HCT116 (cell line): ENCODE measurements at regions not wholly inside any gene's neighbourhood (a gene's known extent, or its start where the extent isn't known, plus 50 kb on each side); places are given as distances from the start of the nearest gene placed in this dataset.

ENCODE experiments used
- ATAC-seq: fragments of 200-7000 bp; cut with Tn5 transposase; 2 replicates; pipeline ENCODE4 v1.9.1; 2020; ENCODE audit warnings: mild to moderate bottlenecking, moderate library complexity
- BruUV-seq: library from RNA; stranded (reverse); fragments of 400-500 nt; replicated peaks from 2 replicates; lab custom pipeline; 2021; lab: Mats Ljungman, UMichigan
- CTCF ChIA-PET: fragments of 300-600 bp; sonication (Branson Sonifier 250); formaldehyde crosslinking; loops from one replicate; lab custom pipeline; 2021; ENCODE audit warnings: antibody characterized with exemption; lab: Charles Lee
- POLR2A ChIA-PET: fragments of 300-600, 350-600 bp; sonication (Branson Sonifier 250); formaldehyde crosslinking; loops from one replicate; lab custom pipeline; 2021; ENCODE audit warnings: antibody characterized with exemption; lab: Charles Lee
- RAD21 ChIA-PET, 2 experiments: fragments of 300-600 bp; sonication (Branson Sonifier 250); formaldehyde crosslinking; loops; one replicate each; lab custom pipeline; 2023; ENCODE audit warnings: low total read pairs in 2 of 2; ENCODE audit not compliant: uncharacterized antibody in 2 of 2, unreplicated experiment in 2 of 2, low non-redundant PET in 1 of 2; lab: Charles Lee
- DNase-seq: peaks from one replicate; pipeline ENCODE4 v3.0.0-alpha.2; 2010; ENCODE audit warnings: low read depth, low spot score
- H2AFZ ChIP-seq: fragments of 200-600 bp; shearing (Covaris generic), sonication (generic); 2 replicates; pipeline ENCODE4 v1.6.1; 2017; ENCODE audit warnings: low read depth, mixed run types, mixed read lengths, antibody characterized with exemption, low read length; ENCODE audit not compliant: poor library complexity, severe bottlenecking
- H3K27ac ChIP-seq: 2 replicates; pipeline ENCODE4 v1.5.1; 2012; ENCODE audit warnings: low read depth, low read length
- H3K27me3 ChIP-seq: fragments of 200-600 bp; sonication (generic); 2 replicates; pipeline ENCODE4 v1.6.1; 2016; ENCODE audit warnings: mixed run types, low read length, mixed read lengths; ENCODE audit not compliant: insufficient read depth
- H3K36me3 ChIP-seq, 2 experiments: fragments of 200-500 bp in 1 of 2; fragments of 200-600 bp in 1 of 2; sonication (Bioruptor generic) in 1 of 2; sonication (generic) in 1 of 2; 2 replicates each; pipeline versions ENCODE4 v1.5.1 to v1.6.1; 2014 to 2016; ENCODE audit warnings: low read length in 2 of 2, inconsistent platforms in 1 of 2, mixed read lengths in 1 of 2, mixed run types in 1 of 2; ENCODE audit not compliant: insufficient read depth in 2 of 2, control insufficient read depth in 1 of 2
- H3K4me1 ChIP-seq, 2 experiments: fragments of 200-600 bp in 1 of 2; sonication (generic) in 1 of 2; 2 replicates each; pipeline versions ENCODE4 v1.5.1 to v1.6.1; 2012 to 2017; ENCODE audit warnings: low read length in 2 of 2, inconsistent platforms in 1 of 2, mild to moderate bottlenecking in 1 of 2, mixed read lengths in 1 of 2, mixed run types in 1 of 2, moderate library complexity in 1 of 2; ENCODE audit not compliant: insufficient read depth in 2 of 2, control insufficient read depth in 1 of 2
- H3K4me2 ChIP-seq: fragments of 200-600 bp; sonication (generic); 2 replicates; pipeline ENCODE4 v1.6.1; 2017; ENCODE audit warnings: mixed run types, low read length, mixed read lengths
- H3K4me3 ChIP-seq, 2 experiments: fragments of 200-600 bp in 1 of 2; sonication (generic) in 1 of 2; replicated peaks in 1 of 2; 2 replicates each; pipeline ENCODE4 v1.5.1; 2011 to 2016; ENCODE audit warnings: low read length in 2 of 2, control low read depth in 1 of 2, low read depth in 1 of 2, mild to moderate bottlenecking in 1 of 2, mixed read lengths in 1 of 2, mixed run types in 1 of 2
- H3K79me2 ChIP-seq: fragments of 200-600 bp; sonication (generic); 2 replicates; pipeline ENCODE4 v1.6.1; 2017; ENCODE audit warnings: mild to moderate bottlenecking, mixed run types, low read length, moderate library complexity, mixed read lengths; ENCODE audit not compliant: insufficient read depth
- H3K9ac ChIP-seq: fragments of 200-600 bp; sonication (generic); 2 replicates; pipeline ENCODE4 v1.6.1; 2016; ENCODE audit warnings: low read length, mixed read lengths
- H3K9me2 ChIP-seq: fragments of 200-600 bp; sonication (generic), shearing (Covaris generic); 2 replicates; pipeline ENCODE4 v1.6.1; 2017; ENCODE audit warnings: mixed run types, mild to moderate bottlenecking, moderate library complexity; ENCODE audit not compliant: insufficient read depth
- H3K9me3 ChIP-seq, 2 experiments: fragments of 200-500 bp in 1 of 2; fragments of 200-600 bp in 1 of 2; sonication (Bioruptor generic) in 1 of 2; sonication (generic) in 1 of 2; 2 replicates each; pipeline ENCODE4 v1.6.1; 2014 to 2017; ENCODE audit warnings: low read length in 2 of 2, mixed read lengths in 2 of 2, inconsistent platforms in 1 of 2, low read depth in 1 of 2, mild to moderate bottlenecking in 1 of 2, mixed run types in 1 of 2, moderate library complexity in 1 of 2; ENCODE audit not compliant: control insufficient read depth in 1 of 2, insufficient read depth in 1 of 2
- H4K20me1 ChIP-seq: fragments of 200-600 bp; sonication (generic), shearing (Covaris generic); 2 replicates; pipeline ENCODE4 v1.6.1; 2017; ENCODE audit warnings: mixed run types, mild to moderate bottlenecking, moderate library complexity; ENCODE audit not compliant: insufficient read depth
- ATF3 ChIP-seq: IDR thresholded peaks from 2 replicates; pipeline ENCODE4 v1.6.1; 2012
- CBX3 ChIP-seq: IDR thresholded peaks from 2 replicates; pipeline ENCODE4 v1.6.1; 2012; ENCODE audit warnings: low read depth
- CEBPB ChIP-seq: IDR thresholded peaks from 2 replicates; pipeline ENCODE4 v1.6.1; 2012; ENCODE audit warnings: low read depth
- EGR1 ChIP-seq: IDR thresholded peaks from 2 replicates; pipeline ENCODE4 v1.6.1; 2012; ENCODE audit warnings: low read depth
- ELF1 ChIP-seq: IDR thresholded peaks from 2 replicates; pipeline ENCODE4 v1.6.1; 2012; ENCODE audit warnings: low read depth, borderline replicate concordance
- EZH2 ChIP-seq: fragments of 200-600 bp; sonication (generic); IDR thresholded peaks from 2 replicates; pipeline ENCODE4 v1.6.1; 2017; ENCODE audit warnings: antibody characterized with exemption, mixed run types
- EZH2phosphoT487 ChIP-seq: fragments of 200-600 bp; IDR thresholded peaks from 2 replicates; pipeline ENCODE4 v1.6.1; 2018; ENCODE audit warnings: antibody characterized with exemption, borderline replicate concordance
- FOSL1 ChIP-seq: IDR thresholded peaks from 2 replicates; pipeline ENCODE4 v1.6.1; 2012; ENCODE audit warnings: low read depth
- MAX ChIP-seq: IDR thresholded peaks from 2 replicates; pipeline ENCODE4 v1.6.1; 2012
- POLR2A ChIP-seq: IDR thresholded peaks from 2 replicates; pipeline ENCODE4 v1.7.0; 2011; ENCODE audit warnings: borderline replicate concordance; ENCODE audit not compliant: insufficient read depth, insufficient read length; ENCODE audit errors: extremely low read depth
- SIN3A ChIP-seq: IDR thresholded peaks from 2 replicates; pipeline ENCODE4 v1.6.1; 2012; ENCODE audit warnings: low read depth
- SP1 ChIP-seq: IDR thresholded peaks from 2 replicates; pipeline ENCODE4 v1.6.1; 2012; ENCODE audit warnings: low read depth
- SRF ChIP-seq: IDR thresholded peaks from 2 replicates; pipeline ENCODE4 v1.6.1; 2012; ENCODE audit warnings: low read depth
- TCF7L2 ChIP-seq: IDR thresholded peaks from 2 replicates; pipeline ENCODE4 v1.7.0; 2011; ENCODE audit warnings: borderline replicate concordance, inconsistent platforms; ENCODE audit not compliant: insufficient read depth, insufficient read length; ENCODE audit errors: extremely low read depth
- ZBTB33 ChIP-seq: IDR thresholded peaks from 2 replicates; pipeline ENCODE4 v1.6.1; 2011; ENCODE audit warnings: mild to moderate bottlenecking, low read length, moderate library complexity; ENCODE audit not compliant: insufficient replicate concordance; ENCODE audit errors: extremely low read depth
- ZFX ChIP-seq: fragments of 450-650 bp; IDR thresholded peaks from 2 replicates; pipeline ENCODE4 v1.6.1; 2017
- ZNF274 ChIP-seq: fragments of 200-500 bp; sonication (Bioruptor generic); IDR thresholded peaks from 2 replicates; pipeline ENCODE4 v1.6.1; 2014; ENCODE audit warnings: mild to moderate bottlenecking, low read depth, low read length, inconsistent platforms
- intact Hi-C: fragments of 100-400 bp; cut with micrococcal nuclease; formaldehyde crosslinking; loops from 2 replicates; pipeline ENCODE4 v1.10.0; 2022
- TF ChIP-seq, protein P1 (sequence below), 3 experiments: fragments of 200-600 bp in 1 of 3; sonication (generic) in 1 of 3; IDR thresholded peaks in 2 of 3; conservative IDR thresholded peaks in 1 of 3; 2 replicates each; pipeline ENCODE4 v1.5.1; 2012 to 2017; ENCODE audit warnings: low read depth in 2 of 3, low read length in 2 of 3, antibody characterized with exemption in 1 of 3, borderline replicate concordance in 1 of 3, control low read depth in 1 of 3, mild to moderate bottlenecking in 1 of 3, mixed read lengths in 1 of 3, mixed run types in 1 of 3, moderate library complexity in 1 of 3; ENCODE audit not compliant: insufficient read depth in 1 of 3

DNA sequence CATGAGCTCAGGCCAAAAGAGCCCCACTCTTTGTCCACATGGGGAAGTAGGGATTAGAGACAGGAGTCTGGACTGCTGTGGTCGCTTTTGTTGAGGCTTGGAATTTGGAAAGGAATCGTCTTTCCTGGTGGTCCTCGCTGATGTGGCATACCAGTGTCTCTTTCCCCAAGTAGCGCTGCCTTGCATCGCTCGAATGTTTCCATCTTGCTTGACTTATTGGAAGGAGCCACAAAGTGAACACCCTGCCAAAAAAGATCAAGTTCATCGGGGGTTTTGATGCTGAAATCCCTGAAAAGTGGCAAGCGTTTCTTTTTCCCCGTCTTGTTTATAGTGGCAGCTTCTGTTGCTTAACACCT lies 161.3 kb downstream of the MACROH2A1 start:
- Histone ChIP-seq H3K9me2 (no peaks in the 10 kb centered on the region), H2AFZ (no peak overlapping the region), H3K9ac (no peak overlapping the region), H3K9me3 (no peaks in the 10 kb centered on the region), H3K4me1 (peaks cover 3 to 11% of the 10 kb centered on the region in 2 experiments; a peak in 2 of 4 replicates), H3K27me3 (no peaks in the 10 kb centered on the region), H3K4me2 (no peak overlapping the region), H3K79me2 (no peaks in the 10 kb centered on the region), H3K36me3 (no peaks in the 10 kb centered on the region), H3K4me3 (no peak overlapping the region), H4K20me1 (no peaks in the 10 kb centered on the region), H3K27ac (no peak overlapping the region)
- TF ChIP-seq ZNF274 = no peak
- no peak for TF ChIP-seq ELF1
- no peak for TF ChIP-seq MAX
- TF ChIP-seq FOSL1 = no peak
- TF ChIP-seq, protein P1, sequence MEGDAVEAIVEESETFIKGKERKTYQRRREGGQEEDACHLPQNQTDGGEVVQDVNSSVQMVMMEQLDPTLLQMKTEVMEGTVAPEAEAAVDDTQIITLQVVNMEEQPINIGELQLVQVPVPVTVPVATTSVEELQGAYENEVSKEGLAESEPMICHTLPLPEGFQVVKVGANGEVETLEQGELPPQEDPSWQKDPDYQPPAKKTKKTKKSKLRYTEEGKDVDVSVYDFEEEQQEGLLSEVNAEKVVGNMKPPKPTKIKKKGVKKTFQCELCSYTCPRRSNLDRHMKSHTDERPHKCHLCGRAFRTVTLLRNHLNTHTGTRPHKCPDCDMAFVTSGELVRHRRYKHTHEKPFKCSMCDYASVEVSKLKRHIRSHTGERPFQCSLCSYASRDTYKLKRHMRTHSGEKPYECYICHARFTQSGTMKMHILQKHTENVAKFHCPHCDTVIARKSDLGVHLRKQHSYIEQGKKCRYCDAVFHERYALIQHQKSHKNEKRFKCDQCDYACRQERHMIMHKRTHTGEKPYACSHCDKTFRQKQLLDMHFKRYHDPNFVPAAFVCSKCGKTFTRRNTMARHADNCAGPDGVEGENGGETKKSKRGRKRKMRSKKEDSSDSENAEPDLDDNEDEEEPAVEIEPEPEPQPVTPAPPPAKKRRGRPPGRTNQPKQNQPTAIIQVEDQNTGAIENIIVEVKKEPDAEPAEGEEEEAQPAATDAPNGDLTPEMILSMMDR (IDR thresholded peaks at IDR 0.05 in 2 of 3, conservative IDR thresholded peaks at IDR 0.05 in 1 of 3; ENCODE audit: borderline replicate concordance in 1 of 3, insufficient read depth in 1 of 3, low read depth in 2 of 3, low read length in 2 of 3) = no peak
- no peak for TF ChIP-seq EGR1
- no peak for TF ChIP-seq TCF7L2
- no peak for TF ChIP-seq CEBPB
- TF ChIP-seq EZH2phosphoT487 = no peak
- no peak for TF ChIP-seq SIN3A
- TF ChIP-seq ZBTB33 = no peak
- no peak for TF ChIP-seq ATF3
- no peak for TF ChIP-seq POLR2A
- TF ChIP-seq CBX3 = no peak
- no peak for TF ChIP-seq SRF
- TF ChIP-seq SP1 = no peak
- TF ChIP-seq ZFX = no peak
- TF ChIP-seq EZH2 = no peak
- ATAC-seq (no peak), DNase-seq (no peak)
- ChIA-PET POLR2A (no interaction called here), CTCF (no interaction called here), RAD21 (no interaction called here)
- intact Hi-C loops = no loop called here
- BruUV-seq = no TSS peak
